Coronary artery (tissue), 2 donors: ENCODE measurements at regions not wholly inside any gene's neighbourhood (a gene's known extent, or its start where the extent isn't known, plus 50 kb on each side); places are given as distances from the start of the nearest gene placed in this dataset.

ENCODE experiments used
- DNase-seq: peaks from one replicate; pipeline ENCODE4 v3.0.0-alpha.2; 2017; ENCODE audit warnings: low spot score
- H3K27ac ChIP-seq, 2 donors: fragments of 200-600 bp; sonication (generic); one replicate each; pipeline ENCODE4 v1.5.1; 2016 to 2019
- H3K4me3 ChIP-seq: fragments of 200-600 bp; sonication (generic); 2 replicates; pipeline ENCODE4 v1.5.1; 2016; ENCODE audit warnings: mild to moderate bottlenecking, moderate library complexity
- CTCF ChIP-seq: fragments of 200-600 bp; sonication (generic); IDR thresholded peaks from one replicate; pipeline ENCODE4 v1.5.1; 2019; ENCODE audit warnings: antibody characterized with exemption

- no peak for TF ChIP-seq CTCF
- peak overlapping the region; percentile 70 for H3K4me3 ChIP-seq
- H3K27ac ChIP-seq: peak overlapping the region; percentile 63 to 67
- no peak for DNase-seq
Observed at GRCh38 chr1:8217809-8218208, 100.1 kb upstream of the SLC45A1 start.

GRCh38 chr1:8217011-8217711 lies 100.8 kb upstream of the SLC45A1 start:
- Histone ChIP-seq H3K27ac (peak overlapping the region; percentile 63 to 67), H3K4me3 (peak overlapping the region; percentile 70)
- TF ChIP-seq CTCF: no peak
- DNase-seq: no peak

GRCh38 chr1:8216005-8216404 lies 101.9 kb upstream of the SLC45A1 start:
- no peak for DNase-seq
- no peak overlapping the region for H3K4me3 ChIP-seq
- TF ChIP-seq CTCF: no peak
- no peak overlapping the region for H3K27ac ChIP-seq

GRCh38 chr1:8214501-8215173 lies 103.3 kb upstream of the SLC45A1 start:
- no peak for TF ChIP-seq CTCF
- no peak for DNase-seq
- H3K27ac ChIP-seq: no peak overlapping the region
- H3K4me3 ChIP-seq: no peak overlapping the region

- no peak for DNase-seq
- TF ChIP-seq CTCF: no peak
- Histone ChIP-seq H3K4me3 (no peak overlapping the region), H3K27ac (no peak overlapping the region)
Observed at GRCh38 chr1:8213676-8214075, 104.2 kb upstream of the SLC45A1 start.

GRCh38 chr1:8213136-8213535 lies 104.8 kb upstream of the SLC45A1 start:
- no peak for TF ChIP-seq CTCF
- DNase-seq: no peak
- Histone ChIP-seq H3K4me3 (no peak overlapping the region), H3K27ac (peak overlapping the region in 1 of 2 donors; percentile 75)

- Histone ChIP-seq H3K4me3 (no peak overlapping the region), H3K27ac (peak overlapping the region; percentile 61 to 75)
- no peak for TF ChIP-seq CTCF
- no peak for DNase-seq
Observed at GRCh38 chr1:8212580-8213031, 105.3 kb upstream of the SLC45A1 start.
